SK-N-SH (cell line): ENCODE measurements at regions not wholly inside any gene's neighbourhood (a gene's known extent, or its start where the extent isn't known, plus 50 kb on each side); places are given as distances from the start of the nearest gene placed in this dataset.

Experiments
- CTCF ChIA-PET: fragments of 300-600, 350-600 bp; formaldehyde crosslinking; extraction: SDS; loops from one replicate; lab custom pipeline; 2021; lab: Yijun Ruan, JAX
- POLR2A ChIA-PET: fragments of 350-600 bp; sonication (Branson Sonifier 250); formaldehyde crosslinking; extraction: SDS; loops from one replicate; lab custom pipeline; 2020; ENCODE audit warnings: antibody characterized with exemption, inconsistent platforms; lab: Yijun Ruan, JAX
- DNase-seq: peaks from one replicate; pipeline ENCODE4 v3.0.0; 2012
- H2AFZ ChIP-seq: fragments of 200-600 bp; sonication (generic); 2 replicates; pipeline ENCODE4 v1.8.1; 2016; ENCODE audit warnings: antibody characterized with exemption, mild to moderate bottlenecking, low read depth
- H3F3A ChIP-seq: fragments of 200-600 bp; sonication (generic); replicated peaks from 2 replicates; pipeline ENCODE3; 2016; ENCODE audit warnings: antibody characterized with exemption, mild to moderate bottlenecking; ENCODE audit not compliant: insufficient read depth
- H3K27ac ChIP-seq, 2 experiments: fragments of 200-500 bp in 1 of 2; fragments of 200-600 bp in 1 of 2; sonication (Bioruptor generic) in 1 of 2; sonication (generic), shearing (Covaris generic) in 1 of 2; 2 replicates each; pipeline versions ENCODE4 v1.5.1 to v1.6.1; 2014 to 2016; ENCODE audit warnings: low read depth in 2 of 2, inconsistent platforms in 1 of 2, low read length in 1 of 2, mild to moderate bottlenecking in 1 of 2, mixed read lengths in 1 of 2
- H3K27me3 ChIP-seq: fragments of 200-600 bp; sonication (generic), shearing (Covaris generic); 2 replicates; pipeline ENCODE4 v1.6.1; 2016; ENCODE audit warnings: mixed run types; ENCODE audit not compliant: insufficient read depth
- H3K36me3 ChIP-seq, 2 experiments: fragments of 200-500 bp in 1 of 2; fragments of 200-600 bp in 1 of 2; sonication (Bioruptor generic) in 1 of 2; sonication (generic) in 1 of 2; replicated peaks in 1 of 2; 2 replicates each; pipeline versions ENCODE3 to v1.5.1; 2014 to 2016; ENCODE audit warnings: low read length in 1 of 2, mild to moderate bottlenecking in 1 of 2; ENCODE audit not compliant: insufficient read depth in 2 of 2, control insufficient read depth in 1 of 2
- H3K4me1 ChIP-seq, 2 experiments: fragments of 200-500 bp in 1 of 2; fragments of 200-600 bp in 1 of 2; sonication (Bioruptor generic) in 1 of 2; sonication (generic), shearing (Covaris generic) in 1 of 2; 2 replicates each; pipeline versions ENCODE4 v1.5.1 to v1.6.1; 2014 to 2016; ENCODE audit warnings: low read depth in 1 of 2, low read length in 1 of 2, mixed run types in 1 of 2; ENCODE audit not compliant: insufficient read depth in 2 of 2, control insufficient read depth in 1 of 2
- H3K4me2 ChIP-seq: fragments of 200-600 bp; sonication (generic), shearing (Covaris generic); 2 replicates; pipeline ENCODE4 v1.6.1; 2017; ENCODE audit warnings: mixed run types
- H3K4me3 ChIP-seq, 2 experiments: fragments of 200-500 bp in 1 of 2; fragments of 200-600 bp in 1 of 2; sonication (Bioruptor generic) in 1 of 2; sonication (generic), shearing (Covaris generic) in 1 of 2; 2 replicates each; pipeline versions ENCODE4 v1.5.1 to v1.8.1; 2014 to 2016; ENCODE audit warnings: low read depth in 2 of 2, inconsistent platforms in 1 of 2, low read length in 1 of 2, mild to moderate bottlenecking in 1 of 2, mixed read lengths in 1 of 2, moderate library complexity in 1 of 2
- H3K79me2 ChIP-seq: fragments of 200-600 bp; sonication (generic); 2 replicates; pipeline ENCODE4 v1.8.1; 2017; ENCODE audit warnings: mild to moderate bottlenecking; ENCODE audit not compliant: insufficient read depth
- H3K9ac ChIP-seq: fragments of 200-600 bp; sonication (generic); 2 replicates; pipeline ENCODE4 v1.6.1; 2017; ENCODE audit warnings: mixed run types
- H3K9me2 ChIP-seq: fragments of 200-600 bp; sonication (generic); 2 replicates; pipeline ENCODE4 v1.6.1; 2017; ENCODE audit warnings: mixed run types
- H3K9me3 ChIP-seq: fragments of 200-600 bp; sonication (generic); 2 replicates; pipeline ENCODE4 v1.6.1; 2017; ENCODE audit warnings: mixed run types, mild to moderate bottlenecking, moderate library complexity
- H4K20me1 ChIP-seq: fragments of 200-600 bp; sonication (generic); 2 replicates; pipeline ENCODE4 v1.6.1; 2017; ENCODE audit warnings: mild to moderate bottlenecking, mixed run types; ENCODE audit not compliant: insufficient read depth
- CHD2 ChIP-seq: fragments of 150-350 bp; IDR thresholded peaks from 2 replicates; pipeline ENCODE4 v1.6.1; 2018; ENCODE audit warnings: low read length; ENCODE audit not compliant: partially characterized antibody
- ELF1 ChIP-seq: IDR thresholded peaks from 2 replicates; pipeline ENCODE4 v1.4.0; 2012
- EP300 ChIP-seq, 2 experiments: IDR thresholded peaks; 2 replicates each; pipeline versions ENCODE4 v1.4.0 to v1.6.1; 2012; ENCODE audit warnings: borderline replicate concordance in 1 of 2, low read depth in 1 of 2, low read length in 1 of 2
- FOSL2 ChIP-seq: IDR thresholded peaks from 2 replicates; pipeline ENCODE4 v1.4.0; 2012; ENCODE audit warnings: low read depth, mild to moderate bottlenecking, moderate library complexity, borderline replicate concordance
- FOXJ3 ChIP-seq: sonication (generic); formaldehyde crosslinking; IDR thresholded peaks from 2 replicates; pipeline ENCODE4 v1.5.1; 2020; ENCODE audit warnings: mild to moderate bottlenecking, missing genetic modification reagents
- GABPA ChIP-seq: IDR thresholded peaks from 2 replicates; pipeline ENCODE4 v1.4.0; 2012; ENCODE audit warnings: low read depth, mild to moderate bottlenecking
- GATA2 ChIP-seq: sonication (generic); formaldehyde crosslinking; IDR thresholded peaks from 2 replicates; pipeline ENCODE4 v1.5.0; 2020; ENCODE audit warnings: mild to moderate bottlenecking, missing genetic modification reagents
- JUND ChIP-seq: IDR thresholded peaks from 2 replicates; pipeline ENCODE4 v1.4.0; 2012
- MXI1 ChIP-seq: IDR thresholded peaks from 2 replicates; pipeline ENCODE4 v1.6.1; 2012; ENCODE audit warnings: mild to moderate bottlenecking, low read depth, low read length, improper control_type of control experiment
- NRF1 ChIP-seq: IDR thresholded peaks from 2 replicates; pipeline ENCODE4 v1.6.1; 2012; ENCODE audit warnings: low read depth, mild to moderate bottlenecking, low read length
- PBX3 ChIP-seq: IDR thresholded peaks from 2 replicates; pipeline ENCODE4; 2012
- RFX5 ChIP-seq: IDR thresholded peaks from 2 replicates; pipeline ENCODE4 v1.6.1; 2012; ENCODE audit warnings: mild to moderate bottlenecking, improper control_type of control experiment, low read length
- RXRA ChIP-seq: IDR thresholded peaks from 2 replicates; pipeline ENCODE4 v1.4.0; 2012; ENCODE audit warnings: low read depth, mild to moderate bottlenecking, borderline replicate concordance
- SIN3A ChIP-seq: IDR thresholded peaks from 2 replicates; pipeline ENCODE4 v1.6.1; 2012; ENCODE audit warnings: low read depth, mild to moderate bottlenecking, low read length, moderate library complexity, borderline replicate concordance
- SMC3 ChIP-seq: IDR thresholded peaks from 2 replicates; pipeline ENCODE4 v1.6.1; 2012; ENCODE audit warnings: low read depth, low read length, improper control_type of control experiment
- TAF1 ChIP-seq: IDR thresholded peaks from 2 replicates; pipeline ENCODE4 v1.6.1; 2012; ENCODE audit warnings: low read depth, mild to moderate bottlenecking, low read length, moderate library complexity, borderline replicate concordance
- TCF12 ChIP-seq: IDR thresholded peaks from 2 replicates; pipeline ENCODE4 v1.4.0; 2012
- WGBS: methylation state at CpG from one replicate; pipeline ENCODE4 v1.1.6; 2017; ENCODE audit warnings: low lambda C conversion rate; 5-methylcytosine and 5-hydroxymethylcytosine counted together
- TF ChIP-seq, protein P1 (sequence below): fragments of 150-350 bp; IDR thresholded peaks from 2 replicates; pipeline ENCODE4 v1.6.1; 2017; ENCODE audit warnings: antibody characterized with exemption, low read length, low read depth, borderline replicate concordance
- TF ChIP-seq, protein P2 (sequence below): fragments of 200-600 bp; sonication (generic); IDR thresholded peaks from 2 replicates; pipeline ENCODE4 v1.6.1; 2017; ENCODE audit warnings: antibody characterized with exemption, mild to moderate bottlenecking, moderate library complexity
- TF ChIP-seq, protein P3 (sequence below): IDR thresholded peaks from 2 replicates; pipeline ENCODE4 v1.4.0; 2012; ENCODE audit warnings: low read depth

DNA sequence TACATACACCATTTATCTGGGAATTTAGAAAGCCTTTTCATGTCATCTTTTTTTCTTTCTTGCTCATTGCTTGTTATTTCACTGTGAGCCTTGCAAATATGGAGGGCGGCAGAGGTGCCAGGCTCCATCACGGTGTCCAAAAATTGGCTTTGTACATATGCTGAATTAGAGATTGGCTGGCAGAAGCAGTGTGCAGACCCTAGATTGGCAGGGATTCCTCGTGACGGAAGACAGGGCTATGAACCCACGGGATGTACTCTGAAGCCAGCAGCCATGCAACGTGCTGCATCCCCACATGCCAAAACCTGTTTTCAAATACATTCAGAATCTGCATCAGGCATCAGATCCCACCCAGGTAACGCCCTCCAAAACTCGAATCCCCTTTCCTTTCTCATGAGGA, 142.8 kb downstream of the ZIC5 start:
- Histone ChIP-seq H3K27me3 (no peaks in the 10 kb centered on the region), H3K79me2 (no peaks in the 10 kb centered on the region), H3K9me3 (no peaks in the 10 kb centered on the region), H2AFZ (no peak overlapping the region), H3F3A (no peaks in the 10 kb centered on the region), H3K4me2 (no peak overlapping the region), H3K9me2 (no peaks in the 10 kb centered on the region), H3K27ac (no peak overlapping the region), H4K20me1 (no peaks in the 10 kb centered on the region), H3K36me3 (no peaks in the 10 kb centered on the region), H3K4me1 (no peaks in the 10 kb centered on the region), H3K9ac (no peak overlapping the region), H3K4me3 (no peak overlapping the region)
- no peak for DNase-seq
- TF ChIP-seq NRF1 = no peak
- TF ChIP-seq RFX5 = no peak
- TF ChIP-seq ELF1 = no peak
- no peak for TF ChIP-seq GABPA
- TF ChIP-seq MXI1 = no peak
- TF ChIP-seq, protein P1, sequence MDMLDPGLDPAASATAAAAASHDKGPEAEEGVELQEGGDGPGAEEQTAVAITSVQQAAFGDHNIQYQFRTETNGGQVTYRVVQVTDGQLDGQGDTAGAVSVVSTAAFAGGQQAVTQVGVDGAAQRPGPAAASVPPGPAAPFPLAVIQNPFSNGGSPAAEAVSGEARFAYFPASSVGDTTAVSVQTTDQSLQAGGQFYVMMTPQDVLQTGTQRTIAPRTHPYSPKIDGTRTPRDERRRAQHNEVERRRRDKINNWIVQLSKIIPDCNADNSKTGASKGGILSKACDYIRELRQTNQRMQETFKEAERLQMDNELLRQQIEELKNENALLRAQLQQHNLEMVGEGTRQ = no peak
- no peak for TF ChIP-seq PBX3
- TF ChIP-seq TCF12 = no peak
- TF ChIP-seq CHD2 = no peak
- no peak for TF ChIP-seq TAF1
- ChIA-PET CTCF (no interaction called here), POLR2A (no interaction called here)
- WGBS = 51% methylated on average over 8 of the region's 8 CpGs

DNA sequence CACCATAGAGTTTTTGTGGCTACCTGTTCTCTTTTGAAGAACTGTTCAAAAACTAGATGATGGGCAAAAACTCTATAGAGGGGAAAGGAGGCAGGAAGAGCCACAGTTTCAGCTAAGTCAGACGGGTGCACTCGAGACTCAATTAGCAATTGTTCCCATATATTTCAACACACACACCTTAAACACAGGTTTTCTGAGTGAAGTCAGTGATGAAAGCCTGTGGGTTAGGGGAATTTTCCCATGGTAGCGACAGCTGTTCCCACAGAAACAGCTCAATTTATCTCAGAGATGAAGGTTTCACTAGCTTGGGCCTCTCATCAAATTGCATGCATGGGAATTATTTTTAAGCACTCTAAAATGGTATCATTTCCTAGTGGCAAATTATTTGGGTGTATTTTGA, 143.4 kb downstream of the ZIC5 start:
- 61% methylated on average over 3 of the region's 3 CpGs for WGBS
- H3F3A ChIP-seq = no peaks in the 10 kb centered on the region
- no peak for DNase-seq

More for the DNA sequence above, 143.4 kb downstream of the ZIC5 start:
- H3K4me3 ChIP-seq = no peak overlapping the region
- H3K9ac ChIP-seq = no peak overlapping the region
- no peak overlapping the region for H3K4me2 ChIP-seq
- H2AFZ ChIP-seq = no peak overlapping the region
- no peak overlapping the region for H3K27ac ChIP-seq
- no peak for TF ChIP-seq SIN3A
- TF ChIP-seq GATA2 (CRISPR knock-in tag) = no peak
- no peak for TF ChIP-seq TAF1
- no peak for TF ChIP-seq FOXJ3 (CRISPR knock-in tag)
- TF ChIP-seq, protein P1 = no peak
- TF ChIP-seq, protein P2, sequence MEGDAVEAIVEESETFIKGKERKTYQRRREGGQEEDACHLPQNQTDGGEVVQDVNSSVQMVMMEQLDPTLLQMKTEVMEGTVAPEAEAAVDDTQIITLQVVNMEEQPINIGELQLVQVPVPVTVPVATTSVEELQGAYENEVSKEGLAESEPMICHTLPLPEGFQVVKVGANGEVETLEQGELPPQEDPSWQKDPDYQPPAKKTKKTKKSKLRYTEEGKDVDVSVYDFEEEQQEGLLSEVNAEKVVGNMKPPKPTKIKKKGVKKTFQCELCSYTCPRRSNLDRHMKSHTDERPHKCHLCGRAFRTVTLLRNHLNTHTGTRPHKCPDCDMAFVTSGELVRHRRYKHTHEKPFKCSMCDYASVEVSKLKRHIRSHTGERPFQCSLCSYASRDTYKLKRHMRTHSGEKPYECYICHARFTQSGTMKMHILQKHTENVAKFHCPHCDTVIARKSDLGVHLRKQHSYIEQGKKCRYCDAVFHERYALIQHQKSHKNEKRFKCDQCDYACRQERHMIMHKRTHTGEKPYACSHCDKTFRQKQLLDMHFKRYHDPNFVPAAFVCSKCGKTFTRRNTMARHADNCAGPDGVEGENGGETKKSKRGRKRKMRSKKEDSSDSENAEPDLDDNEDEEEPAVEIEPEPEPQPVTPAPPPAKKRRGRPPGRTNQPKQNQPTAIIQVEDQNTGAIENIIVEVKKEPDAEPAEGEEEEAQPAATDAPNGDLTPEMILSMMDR = no peak
- no peak for TF ChIP-seq RXRA
- no peak for TF ChIP-seq SMC3
- TF ChIP-seq ELF1 = no peak
- TF ChIP-seq EP300 (IDR thresholded peaks at IDR 0.05; ENCODE audit: borderline replicate concordance in 1 of 2, low read depth in 1 of 2, low read length in 1 of 2) = no peak
- TF ChIP-seq, protein P3, sequence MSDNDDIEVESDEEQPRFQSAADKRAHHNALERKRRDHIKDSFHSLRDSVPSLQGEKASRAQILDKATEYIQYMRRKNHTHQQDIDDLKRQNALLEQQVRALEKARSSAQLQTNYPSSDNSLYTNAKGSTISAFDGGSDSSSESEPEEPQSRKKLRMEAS = no peak
- no peak for TF ChIP-seq RFX5
- TF ChIP-seq JUND = no peak
- TF ChIP-seq FOSL2 = no peak
- H3K36me3 ChIP-seq = no peaks in the 10 kb centered on the region
- no peaks in the 10 kb centered on the region for H4K20me1 ChIP-seq
- ChIA-PET CTCF (no interaction called here), POLR2A (no interaction called here)
- no peaks in the 10 kb centered on the region for H3K9me2 ChIP-seq
- H3K79me2 ChIP-seq = no peaks in the 10 kb centered on the region
- H3K9me3 ChIP-seq = no peaks in the 10 kb centered on the region
- H3K27me3 ChIP-seq = no peaks in the 10 kb centered on the region
- H3K4me1 ChIP-seq = no peaks in the 10 kb centered on the region
